Prostate gland (tissue), 2 donors: ENCODE measurements at regions not wholly inside any gene's neighbourhood (a gene's known extent, or its start where the extent isn't known, plus 50 kb on each side); places are given as distances from the start of the nearest gene placed in this dataset.

ENCODE experiments used
- DNase-seq: peaks from one replicate; pipeline ENCODE4 v3.0.0-alpha.2; 2019; ENCODE audit warnings: low spot score
- H3K27ac ChIP-seq, 2 donors: fragments of 200-600 bp; sonication (generic); 2 replicates each; pipeline ENCODE4 v1.5.1; 2017 to 2019
- H3K27me3 ChIP-seq: fragments of 200-600 bp; sonication (generic); replicated peaks from 2 replicates; pipeline ENCODE4 v1.5.1; 2019; ENCODE audit not compliant: insufficient read depth
- H3K36me3 ChIP-seq, 2 donors: fragments of 200-600 bp; sonication (generic); 1 replicate in 1 of 2; 2 replicates in 1 of 2; pipeline versions ENCODE4 v1.5.1 to v1.8.1; 2017 to 2019
- H3K4me1 ChIP-seq: fragments of 200-600 bp; sonication (generic); replicated peaks from 2 replicates; pipeline ENCODE4 v1.5.1; 2019
- H3K4me3 ChIP-seq, 2 donors: fragments of 200-600 bp; sonication (generic); 2 replicates each; pipeline ENCODE4 v1.5.1; 2017 to 2019
- H3K9me3 ChIP-seq: fragments of 200-600 bp; sonication (generic); 2 replicates; pipeline ENCODE4 v1.5.1; 2017
- CTCF ChIP-seq, 4 experiments: fragments of 200-600 bp in 2 of 4; fragments of 450-650 bp in 2 of 4; sonication (generic) in 2 of 4; IDR thresholded peaks; 1 replicate in 3 of 4; 2 replicates in 1 of 4; pipeline ENCODE4 v1.5.1; 2016 to 2019; ENCODE audit warnings: antibody characterized with exemption in 4 of 4, mild to moderate bottlenecking in 2 of 4, moderate library complexity in 2 of 4
- POLR2A ChIP-seq: fragments of 450-650 bp; IDR thresholded peaks from one replicate; pipeline ENCODE4 v1.6.1; 2016; ENCODE audit warnings: antibody characterized with exemption, mild to moderate bottlenecking
- POLR2AphosphoS5 ChIP-seq: sonication (generic); formaldehyde crosslinking; IDR thresholded peaks from one replicate; pipeline ENCODE4 v1.6.1; 2017; ENCODE audit warnings: antibody characterized with exemption
- WGBS: methylation state at CpG from one replicate; pipeline ENCODE4 v1.1.5; 2018; 5-methylcytosine and 5-hydroxymethylcytosine counted together
- intact Hi-C: fragments of 100-400 bp; cut with DNase I; formaldehyde crosslinking; loops from one replicate; pipeline ENCODE4 v1.14.2; 2022

GRCh38 chr6:6863970-6864639 is 243.7 kb upstream of the RREB1 start:
- Histone ChIP-seq H3K4me1 (no peaks in the 10 kb centered on the region), H3K9me3 (no peaks in the 10 kb centered on the region), H3K4me3 (no peak overlapping the region), H3K27me3 (no peaks in the 10 kb centered on the region), H3K27ac (no peak overlapping the region), H3K36me3 (no peaks in the 10 kb centered on the region)
- no peak for DNase-seq
- intact Hi-C loops, result no loop called here
- TF ChIP-seq CTCF (IDR thresholded peaks at IDR 0.05) (no peak), POLR2A (no peak), POLR2AphosphoS5 (no peak)
- 87% methylated on average over 6 of the region's 6 CpGs for whole genome bisulfite sequencing

GRCh38 chr6:6865611-6866010 is 242.2 kb upstream of the RREB1 start:
- H3K27ac ChIP-seq, result no peak overlapping the region
- H3K27me3 ChIP-seq, result no peaks in the 10 kb centered on the region
- no peak for TF ChIP-seq POLR2AphosphoS5
- TF ChIP-seq CTCF (IDR thresholded peaks at IDR 0.05), result no peak
- TF ChIP-seq POLR2A, result no peak

GRCh38 chr6:6866656-6867403 is 240.9 kb upstream of the RREB1 start:
- DNase-seq, result no peak
- Histone ChIP-seq H3K4me3 (no peak overlapping the region), H3K9me3 (no peaks in the 10 kb centered on the region), H3K27ac (no peak overlapping the region), H3K27me3 (no peaks in the 10 kb centered on the region), H3K36me3 (no peaks in the 10 kb centered on the region), H3K4me1 (no peaks in the 10 kb centered on the region)
- WGBS, result 82% methylated on average over 7 of the region's 7 CpGs
- TF ChIP-seq POLR2A, result no peak
- no peak for TF ChIP-seq POLR2AphosphoS5
- TF ChIP-seq CTCF (IDR thresholded peaks at IDR 0.05), result no peak
- intact Hi-C loops, result no loop called here

More at GRCh38 chr6:6865611-6866010, 242.2 kb upstream of the RREB1 start:
- Histone ChIP-seq H3K36me3 (no peaks in the 10 kb centered on the region), H3K9me3 (no peaks in the 10 kb centered on the region), H3K4me3 (no peak overlapping the region), H3K4me1 (no peaks in the 10 kb centered on the region)
- DNase-seq, result no peak
- intact Hi-C loops, result no loop called here
- 68% methylated on average over 5 of the region's 5 CpGs for WGBS

DNA sequence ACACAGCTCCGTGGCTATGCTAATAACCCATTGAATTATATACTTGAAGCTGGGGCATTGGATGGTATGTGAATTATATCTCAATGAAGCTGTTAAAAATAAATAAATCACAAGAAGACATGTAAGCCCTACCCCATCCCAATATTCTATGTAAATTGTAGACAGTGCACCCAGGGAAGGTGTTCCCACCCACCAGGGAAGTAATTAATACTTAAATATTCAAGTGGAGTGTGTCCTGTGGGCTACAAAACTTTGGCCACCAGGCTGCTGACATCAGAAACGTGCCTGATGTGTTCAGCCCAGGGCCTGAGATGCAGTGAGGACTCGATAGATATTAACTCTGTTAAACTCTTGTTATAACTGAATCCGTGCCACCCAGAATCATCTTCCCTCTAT is 240.4 kb upstream of the RREB1 start:
- Histone ChIP-seq H3K4me3 (no peak overlapping the region), H3K36me3 (no peaks in the 10 kb centered on the region), H3K27me3 (no peaks in the 10 kb centered on the region), H3K9me3 (no peaks in the 10 kb centered on the region), H3K27ac (no peak overlapping the region), H3K4me1 (no peaks in the 10 kb centered on the region)
- TF ChIP-seq POLR2AphosphoS5, result no peak
- no peak for TF ChIP-seq POLR2A
- TF ChIP-seq CTCF (IDR thresholded peaks at IDR 0.05), result no peak
- WGBS, result 81% methylated on average over 4 of the region's 4 CpGs
- no peak for DNase-seq
- intact Hi-C loops, result no loop called here

- intact Hi-C loops, result no loop called here
- Histone ChIP-seq H3K9me3 (no peaks in the 10 kb centered on the region), H3K4me1 (no peaks in the 10 kb centered on the region), H3K36me3 (no peaks in the 10 kb centered on the region), H3K4me3 (no peak overlapping the region), H3K27ac (no peak overlapping the region), H3K27me3 (no peaks in the 10 kb centered on the region)
- WGBS, result 94% methylated on average over 10 of the region's 10 CpGs
- TF ChIP-seq POLR2A, result no peak
- TF ChIP-seq POLR2AphosphoS5, result no peak
- TF ChIP-seq CTCF (IDR thresholded peaks at IDR 0.05), result no peak
- no peak for DNase-seq
Observed at GRCh38 chr6:6869094-6869493, 238.7 kb upstream of the RREB1 start.
